Dedifferentiated amniotic fluid mesenchymal stem cell (primary cell): ENCODE measurements at regions not wholly inside any gene's neighbourhood (a gene's known extent, or its start where the extent isn't known, plus 50 kb on each side); places are given as distances from the start of the nearest gene placed in this dataset.
"Not testable (repeated sequence)": the region's sequence is repeated elsewhere in the genome, so short reads cannot be mapped to it uniquely, and the experiment has no call there.

ENCODE experiments used
- DNase-seq: peaks from one replicate; pipeline ENCODE4 v3.0.0-alpha.2; 2016; ENCODE audit errors: extremely low spot score

DNA sequence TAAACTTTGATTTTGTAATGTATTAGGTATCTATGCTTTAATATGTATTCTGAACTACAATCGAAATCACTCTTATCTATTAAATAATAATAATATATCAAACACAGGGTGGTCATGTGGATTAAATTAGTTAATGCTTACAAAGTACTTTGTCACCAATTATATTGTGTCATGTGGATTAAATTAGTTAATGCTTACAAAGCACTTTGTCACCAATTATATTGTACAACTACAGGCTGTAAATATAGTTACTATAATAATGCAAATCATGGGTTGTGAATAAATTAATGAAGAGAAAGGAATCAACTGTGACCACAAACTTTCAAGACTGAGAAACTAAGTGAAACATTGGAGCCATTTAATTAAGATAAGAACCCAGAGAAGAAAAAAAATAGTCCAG, 1929.1 kb upstream of the PCDH20 start:
- no peak for DNase-seq

DNA sequence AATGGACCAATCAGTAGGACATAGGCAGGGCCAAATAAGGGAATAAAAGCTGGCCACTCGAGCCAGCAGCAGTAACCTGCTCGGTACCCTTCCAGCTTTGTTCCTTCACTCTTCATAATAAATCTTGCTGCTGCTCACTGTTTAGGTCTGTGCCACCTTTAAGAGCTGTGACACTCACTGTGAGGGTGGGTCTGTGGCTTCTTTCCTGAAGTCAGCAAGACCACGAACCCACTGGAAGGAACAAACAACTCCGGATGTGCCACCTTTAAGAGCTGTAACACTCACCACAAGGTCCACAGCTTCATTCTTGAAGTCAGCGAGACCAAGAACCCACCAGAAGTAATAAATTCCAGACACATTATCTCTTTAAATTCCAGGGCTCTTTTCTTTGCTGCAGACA, 1922.3 kb upstream of the PCDH20 start:
- no peak for DNase-seq

DNA sequence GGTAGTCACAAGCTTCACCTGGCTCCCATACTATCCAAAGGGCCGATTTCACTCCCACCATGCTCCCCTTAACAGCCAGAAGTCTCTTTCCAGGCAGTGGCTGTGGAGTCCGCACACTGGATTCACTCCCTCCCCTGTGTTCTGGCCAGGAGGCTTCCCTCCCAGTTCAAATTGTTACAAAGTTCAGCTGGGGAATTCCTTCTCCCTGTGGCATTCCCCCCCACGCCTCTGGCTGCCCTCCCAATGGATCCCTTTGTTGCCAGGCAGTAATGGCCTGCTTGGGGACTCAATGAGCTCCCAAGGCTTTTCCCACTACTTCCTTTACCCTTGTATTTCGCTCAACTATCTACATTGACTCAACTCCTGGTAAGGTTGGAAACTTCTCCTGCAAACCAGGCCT, 1921.4 kb upstream of the PCDH20 start:
- no peak for DNase-seq

DNA sequence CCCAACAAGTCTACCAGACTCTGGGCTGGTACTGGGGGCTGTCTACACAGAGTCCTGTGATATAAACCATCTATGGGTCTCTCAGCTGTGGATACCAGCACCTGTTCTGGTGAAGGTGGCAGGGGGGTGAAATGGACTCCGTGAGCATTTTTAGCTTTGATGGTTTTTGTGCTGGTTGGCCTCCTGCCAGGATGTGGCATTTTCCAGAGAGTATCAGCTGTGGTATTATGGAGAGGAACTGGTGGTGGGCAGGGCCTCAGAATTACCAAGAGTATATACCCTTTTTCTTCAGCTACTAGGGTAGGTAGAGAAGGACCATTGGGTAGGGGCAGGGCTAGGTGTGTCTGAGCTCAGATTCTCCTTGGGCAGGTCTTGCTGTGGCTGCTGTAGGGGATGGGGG, 1920.9 kb upstream of the PCDH20 start:
- DNase-seq, result no peak

DNA sequence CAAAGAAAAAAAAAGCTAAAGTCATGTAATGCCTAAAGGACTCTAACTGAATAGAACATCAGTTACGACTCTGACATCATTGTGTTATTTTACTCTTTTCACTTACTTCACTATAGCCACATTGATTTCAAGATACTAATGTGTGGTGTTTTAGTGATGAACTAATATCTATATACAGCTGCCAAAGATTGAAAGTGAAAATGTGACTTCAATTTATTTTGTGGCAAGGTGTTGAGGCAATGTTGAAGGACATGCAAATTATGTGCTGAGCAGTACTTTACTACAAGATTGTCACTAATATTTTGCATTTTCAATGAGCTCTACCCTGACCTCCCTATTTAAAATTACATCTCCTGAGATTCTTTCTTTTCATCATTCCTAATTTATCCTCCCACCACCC, 1911.9 kb upstream of the PCDH20 start:
- DNase-seq, result no peak

DNA sequence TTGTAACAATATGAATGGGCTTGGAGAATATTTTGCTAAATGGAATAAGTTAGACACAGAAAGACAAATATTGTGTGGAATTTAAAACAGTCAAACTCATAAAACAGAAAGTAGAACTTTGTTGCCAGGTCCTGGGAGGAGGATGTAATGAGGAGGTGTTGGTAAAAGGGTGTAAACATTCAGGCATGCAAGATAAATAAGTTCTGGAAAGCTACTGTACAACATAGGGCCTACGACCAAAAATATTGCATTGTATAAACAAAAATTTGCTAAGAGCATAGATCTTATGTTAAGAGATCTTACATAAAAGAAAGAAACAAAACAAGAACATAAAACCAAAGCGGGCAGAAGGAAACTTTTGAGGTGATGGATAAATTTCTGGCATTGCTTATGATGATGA, 1907.8 kb upstream of the PCDH20 start:
- DNase-seq, result no peak

DNA sequence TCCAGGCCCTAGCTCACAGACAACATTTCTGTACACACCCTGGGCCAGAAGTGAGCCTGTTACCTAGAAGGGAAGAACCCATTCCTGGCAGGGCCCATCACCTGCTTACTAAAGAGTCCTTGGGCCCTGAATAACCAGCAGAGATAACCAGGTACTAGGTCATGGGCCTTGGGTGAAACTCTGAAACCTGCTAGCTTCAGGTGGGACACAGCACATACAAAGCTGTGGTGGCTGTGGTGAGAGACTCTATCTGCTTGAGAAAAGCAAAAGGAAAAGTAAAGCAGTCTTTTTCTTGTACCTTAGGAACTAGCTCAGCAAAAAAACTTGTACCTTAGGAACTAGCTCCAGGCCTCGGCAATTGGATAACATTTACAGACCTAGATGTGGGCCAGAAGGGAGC, 1895.9 kb upstream of the PCDH20 start:
- no peak for DNase-seq

DNA sequence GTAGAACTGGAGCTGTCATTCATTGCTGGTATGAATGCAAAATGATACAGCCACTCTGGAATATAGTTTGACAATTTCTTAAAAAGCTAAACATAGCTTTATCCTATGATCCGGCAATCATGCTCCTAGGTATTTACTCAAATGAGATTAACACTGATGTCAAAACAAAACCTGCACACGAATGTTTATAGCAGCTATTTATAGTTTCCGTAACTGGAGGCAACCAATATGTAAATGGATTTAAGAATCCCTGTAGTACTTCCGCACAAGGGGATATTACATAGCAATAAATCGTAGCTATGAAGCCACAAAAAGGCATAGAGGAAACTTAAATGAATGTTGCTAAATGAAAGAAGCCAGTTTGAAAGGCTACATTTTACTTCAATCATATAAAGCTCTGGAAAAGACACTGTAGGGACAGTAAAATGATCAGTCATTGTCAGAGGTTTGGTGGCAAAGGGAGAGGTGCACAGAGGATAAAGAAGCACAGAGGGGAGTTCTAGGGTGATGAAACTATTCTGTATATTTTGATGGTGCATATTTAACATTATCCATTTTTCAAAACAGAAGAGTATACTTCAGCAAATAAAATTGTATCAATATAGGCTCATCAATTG, 1893.0 kb upstream of the PCDH20 start:
- DNase-seq, result no peak

DNA sequence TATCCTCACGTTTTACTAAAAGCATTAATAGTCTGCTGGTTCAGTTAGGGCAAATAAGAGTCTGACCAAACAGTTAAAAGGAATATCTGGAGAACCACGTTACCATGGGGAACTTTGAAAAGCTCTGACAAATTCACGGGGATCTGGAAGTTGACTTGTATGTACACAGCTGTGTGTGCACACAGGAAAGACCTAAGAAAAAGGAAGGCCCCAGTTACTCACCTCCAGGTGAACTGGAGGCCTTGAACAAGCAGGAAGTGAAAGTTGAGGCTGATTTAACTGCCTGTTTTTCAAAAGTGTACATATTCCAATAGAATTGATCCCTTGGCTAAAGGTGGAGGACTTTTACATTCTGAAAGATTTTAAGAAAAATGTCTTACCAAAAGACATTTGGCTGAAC, 1891.6 kb upstream of the PCDH20 start:
- no peak for DNase-seq

DNA sequence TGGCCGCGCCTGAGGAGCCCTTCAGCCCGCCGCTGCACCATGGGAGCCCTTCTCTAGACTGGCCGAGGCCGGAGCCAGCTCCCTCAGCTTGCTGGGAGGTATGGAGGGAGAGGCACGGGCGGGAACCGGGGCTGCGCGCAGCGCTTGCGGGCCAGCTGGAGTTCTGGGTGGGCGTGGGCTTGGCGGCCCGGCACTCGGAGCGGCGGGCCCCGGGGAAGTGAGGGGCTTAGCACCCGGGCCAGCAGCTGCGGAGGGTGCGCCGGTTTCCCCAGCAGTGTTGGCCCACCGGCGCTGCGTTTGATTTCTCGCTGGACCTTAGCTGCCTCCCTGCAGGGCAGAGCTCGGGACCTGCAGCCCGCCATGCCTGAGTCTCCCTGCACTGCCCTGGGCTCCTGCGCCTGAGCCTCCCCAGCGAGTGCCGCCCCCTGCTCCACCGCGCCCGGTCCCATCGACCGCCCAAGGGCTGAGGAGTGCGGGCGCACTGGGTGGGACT, 1890.0 kb upstream of the PCDH20 start:
- no peak for DNase-seq

DNA sequence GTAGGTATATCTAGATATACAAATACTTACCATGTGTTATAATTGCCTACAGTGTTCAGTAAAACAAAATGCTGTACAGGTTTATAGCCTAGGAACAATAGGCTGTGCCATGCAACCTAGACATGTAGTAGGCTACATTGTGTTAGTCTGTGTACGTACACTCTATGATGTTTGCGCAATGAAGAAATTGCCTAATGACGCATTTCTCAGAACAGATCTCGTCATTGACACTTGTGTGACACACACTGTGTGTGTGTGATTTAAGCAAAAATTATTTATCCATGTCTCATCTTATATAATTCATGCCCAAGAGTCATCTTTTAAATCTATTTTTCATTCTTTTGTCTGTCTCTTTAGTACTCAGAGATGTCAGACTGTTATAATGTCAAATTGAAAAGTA, 1888.8 kb upstream of the PCDH20 start:
- no peak for DNase-seq

DNA sequence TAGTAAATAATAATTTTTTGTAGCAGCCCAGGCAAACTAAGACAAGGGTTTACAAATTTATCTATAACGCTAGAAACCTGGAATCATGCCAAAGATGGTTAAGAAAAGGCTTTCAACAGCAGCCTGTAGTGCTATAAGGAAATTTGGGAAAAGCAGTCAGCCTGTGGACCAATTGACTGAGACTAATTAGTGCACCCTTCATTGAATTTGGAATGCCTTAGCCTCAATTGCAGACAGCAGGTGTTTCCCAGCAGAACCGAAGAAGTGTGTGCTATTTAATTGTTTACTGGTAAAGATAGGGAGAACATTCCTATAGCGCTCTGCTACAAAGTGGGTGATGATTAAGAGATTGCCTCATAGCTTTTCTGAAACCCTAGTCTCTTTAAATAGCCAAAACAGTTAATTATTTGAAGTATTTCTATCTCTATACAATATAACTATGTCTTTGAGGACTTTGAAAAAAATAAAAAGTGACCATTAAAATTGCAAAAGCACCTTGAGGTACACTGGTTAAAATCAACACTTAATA, 1884.3 kb upstream of the PCDH20 start:
- no peak for DNase-seq

DNA sequence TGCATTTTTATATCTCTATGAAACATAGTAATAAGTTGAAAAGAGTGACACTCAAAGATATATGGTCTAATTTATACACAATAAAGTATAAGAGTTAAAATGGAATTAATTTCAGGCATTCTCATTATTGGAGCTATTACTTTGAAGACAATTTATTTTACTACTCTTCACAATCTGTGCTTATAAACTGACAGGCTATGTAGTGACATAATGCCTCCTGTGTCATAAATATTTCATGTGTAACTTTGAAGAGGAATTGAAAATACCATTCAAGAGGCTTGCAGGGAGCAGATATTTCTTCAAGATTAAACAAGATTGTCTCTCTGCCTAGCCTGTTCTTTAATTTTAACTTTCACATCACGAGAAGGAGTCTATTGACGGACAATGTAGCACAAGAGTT, 1881.5 kb upstream of the PCDH20 start:
- DNase-seq, result no peak

DNA sequence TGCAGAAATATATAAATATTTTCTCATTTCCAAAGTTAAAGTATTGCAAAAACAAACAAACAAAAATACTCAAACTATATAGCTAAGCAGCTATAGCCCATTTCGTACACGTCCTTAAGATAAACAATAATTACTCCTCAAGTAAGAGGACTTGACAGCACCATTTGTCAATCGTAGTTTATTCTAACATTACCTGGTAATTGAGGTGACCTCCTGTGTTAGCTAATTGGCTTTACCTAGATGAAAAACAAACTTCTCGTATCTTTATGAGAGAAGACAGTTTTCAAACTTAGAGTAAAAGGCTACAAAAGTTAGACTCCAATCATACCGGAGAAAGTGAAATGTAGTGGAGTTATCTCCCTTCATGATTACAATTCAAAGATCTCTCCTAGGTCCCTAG, 1876.1 kb upstream of the PCDH20 start:
- no peak for DNase-seq

DNA sequence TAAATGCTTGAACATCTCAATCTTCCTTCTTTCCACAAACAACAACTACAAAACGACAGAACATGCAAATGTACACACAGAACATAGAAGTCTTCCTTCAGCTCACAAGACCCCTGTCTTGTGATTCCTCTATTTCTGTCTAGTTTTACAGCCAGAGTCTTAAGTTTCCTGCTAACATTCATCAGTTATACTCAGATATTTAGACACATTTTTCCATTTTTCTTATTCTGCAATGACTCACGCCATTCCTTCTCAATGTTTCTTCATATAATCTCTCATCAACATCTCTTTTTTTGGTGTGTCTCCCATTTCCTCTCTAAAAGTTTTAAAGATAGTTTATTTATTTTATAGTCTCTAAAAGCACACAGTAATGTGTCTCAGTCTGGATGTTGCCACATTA, 1872.9 kb upstream of the PCDH20 start:
- DNase-seq, result peak; percentile 53

DNA sequence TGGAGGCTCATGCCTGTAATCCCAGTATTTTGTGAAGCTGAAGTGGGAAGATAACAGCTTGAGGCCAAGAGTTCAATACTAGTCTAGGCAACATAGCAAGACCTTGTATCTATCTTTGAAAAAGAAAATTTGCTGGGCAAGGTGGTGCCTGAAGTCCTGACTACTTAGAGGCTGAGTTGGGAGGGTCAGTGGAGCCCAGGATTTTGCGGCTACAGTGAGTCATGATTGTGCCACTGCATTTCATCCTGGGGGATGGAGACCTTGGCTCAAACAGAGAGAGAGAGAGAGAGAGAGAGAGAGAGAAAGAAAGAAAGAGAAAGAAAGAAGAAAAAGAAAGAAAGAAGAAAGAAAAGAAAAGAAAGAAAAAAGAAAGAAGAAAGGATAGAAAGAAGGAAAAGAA, 1872.3 kb upstream of the PCDH20 start:
- no peak for DNase-seq

DNA sequence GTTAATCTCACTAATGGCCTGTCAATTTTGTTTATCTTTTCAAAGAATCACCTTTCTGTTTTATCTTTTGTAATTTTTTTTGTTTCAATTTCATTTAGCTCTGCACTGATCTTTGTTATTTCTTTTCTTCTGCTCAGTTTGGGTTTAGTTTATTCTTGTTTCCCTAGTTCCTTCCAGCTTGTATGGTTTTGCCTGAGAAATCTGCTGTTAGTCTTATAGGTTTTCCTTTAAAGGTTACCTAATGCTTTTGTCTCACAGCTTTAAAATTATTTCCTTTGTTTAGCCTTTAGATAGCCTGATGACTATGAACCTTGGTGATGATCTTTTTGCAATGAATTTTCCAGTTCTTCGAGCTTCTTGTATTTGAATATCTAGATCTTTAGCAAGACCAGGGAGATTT, 1869.8 kb upstream of the PCDH20 start:
- no peak for DNase-seq

DNA sequence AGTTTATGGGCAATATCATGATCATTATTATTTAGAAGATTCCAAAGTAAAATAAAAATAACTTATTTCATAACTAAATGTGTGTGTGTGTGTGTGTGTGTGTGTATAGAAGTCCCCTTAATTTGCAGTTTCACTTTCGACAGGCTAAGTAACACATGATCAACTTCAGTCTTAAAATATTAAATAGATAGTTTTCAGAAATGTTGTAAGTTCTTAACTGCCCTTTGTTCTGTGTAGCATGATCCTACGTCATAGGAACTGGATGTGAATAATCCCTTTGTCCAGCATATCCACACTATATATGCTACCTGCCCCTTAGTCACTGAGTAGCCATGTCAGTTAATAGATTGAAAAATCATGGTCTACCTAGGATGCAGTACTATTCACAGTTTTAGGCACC, 1863.5 kb upstream of the PCDH20 start:
- no peak for DNase-seq

DNA sequence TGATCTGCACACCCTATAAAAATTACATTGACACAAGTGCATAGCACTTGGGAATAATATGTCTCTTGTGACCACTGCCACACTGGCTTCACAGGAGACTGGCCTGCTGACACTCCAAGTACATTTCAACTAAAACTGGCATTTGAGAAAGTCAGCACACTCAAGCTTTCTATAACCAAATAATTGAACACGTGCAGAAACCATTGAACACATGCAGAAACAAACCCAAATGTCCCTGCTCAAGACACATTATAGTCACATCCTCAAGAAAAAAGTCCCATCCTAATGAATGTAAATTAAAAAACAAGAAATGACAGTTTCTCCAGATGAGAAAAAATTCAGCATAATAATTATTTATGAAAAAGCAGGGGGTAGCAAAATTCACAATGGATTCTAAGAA, 1859.1 kb upstream of the PCDH20 start:
- no peak for DNase-seq

DNA sequence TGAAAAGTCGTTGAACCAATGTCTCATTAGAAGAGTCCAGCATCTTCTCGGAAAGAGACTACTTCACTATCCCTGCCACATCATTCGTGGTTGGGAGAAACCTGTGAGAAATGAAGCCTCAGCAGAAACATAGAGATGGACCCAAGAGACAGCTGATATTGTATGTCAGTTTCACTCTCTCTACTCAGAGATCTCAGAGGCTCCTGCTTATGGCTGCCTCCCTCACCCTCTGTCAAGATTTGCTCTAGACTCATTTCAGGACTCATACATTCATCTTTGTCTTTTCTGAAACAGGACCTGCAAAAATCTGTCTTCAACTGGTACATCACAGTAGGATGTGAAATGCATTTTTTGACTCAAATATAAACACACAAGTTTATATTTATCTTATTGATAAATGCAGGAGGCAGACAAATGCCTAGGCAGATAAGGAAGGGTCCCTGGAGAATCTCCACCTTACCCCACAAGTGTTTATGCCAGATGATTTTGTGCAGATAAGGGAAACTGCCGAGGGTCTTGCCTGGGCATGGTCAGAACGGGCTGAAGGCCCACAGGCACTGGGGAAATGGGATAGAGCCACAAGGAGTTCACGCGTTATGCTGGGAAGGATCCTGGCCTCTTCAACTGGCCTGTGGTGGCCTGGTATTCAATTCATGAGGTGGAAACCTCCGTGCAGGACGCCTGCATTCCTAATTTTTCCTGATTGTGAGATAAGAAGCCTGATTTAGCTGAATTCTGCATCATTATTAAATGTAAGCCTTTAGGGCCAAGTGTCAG, 1834.0 kb upstream of the PCDH20 start:
- no peak for DNase-seq

DNA sequence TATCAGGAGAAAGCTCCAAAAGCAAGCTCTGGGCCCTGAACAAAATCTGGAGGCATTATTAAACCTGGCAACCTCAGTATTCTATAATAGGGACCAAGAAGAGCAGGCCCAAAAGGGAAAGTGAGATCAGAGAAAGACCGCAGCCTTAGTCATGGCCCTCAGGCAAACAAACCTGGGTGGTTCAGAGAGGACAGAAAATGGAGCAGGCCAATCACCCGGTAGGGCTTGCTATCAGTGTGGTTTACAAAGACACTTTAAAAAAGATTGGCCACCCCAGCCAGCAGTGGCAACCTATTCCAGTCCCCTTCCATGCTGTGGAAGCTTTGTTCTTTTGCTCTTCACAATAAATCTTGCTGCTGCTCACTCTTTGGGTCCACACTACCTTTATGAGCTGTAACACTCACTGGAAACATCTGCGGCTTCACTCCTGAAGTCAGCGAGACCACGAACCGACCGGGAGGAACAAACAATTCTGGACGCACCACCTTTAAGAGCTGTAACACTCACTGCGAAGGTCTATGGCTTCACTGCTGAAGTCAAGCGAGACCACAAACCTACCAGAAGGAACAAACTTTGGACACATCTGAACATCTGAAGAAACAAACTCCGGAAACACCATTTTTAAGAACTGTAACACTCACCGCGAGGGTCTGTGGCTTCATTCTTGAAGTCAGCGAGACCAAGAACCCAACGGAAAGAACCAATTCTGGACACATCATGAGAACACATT, 1821.2 kb upstream of the PCDH20 start:
- DNase-seq, result not testable (repeated sequence)

DNA sequence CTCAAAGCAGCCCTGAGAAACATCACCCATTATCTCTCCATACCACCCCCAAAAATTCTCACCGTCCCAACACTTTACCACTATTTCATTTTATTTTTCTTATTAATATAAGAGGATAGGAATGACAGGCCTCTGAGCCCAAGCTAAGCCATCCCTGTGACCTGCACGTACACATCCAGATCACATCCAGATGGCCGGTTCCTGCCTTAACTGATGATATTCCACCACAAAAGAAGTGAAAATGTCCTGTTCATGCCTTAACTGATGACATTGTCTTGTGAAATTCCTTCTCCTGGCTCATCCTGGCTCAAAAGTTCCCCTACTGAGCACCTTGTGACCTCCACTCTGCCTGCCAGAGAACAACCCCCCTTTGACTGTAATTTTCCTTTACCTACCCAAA, 1802.9 kb upstream of the PCDH20 start:
- DNase-seq, result not testable (repeated sequence)
